ENCODE measurements at regions not wholly inside any gene's neighbourhood (a gene's known extent, or its start where the extent isn't known, plus 50 kb on each side); places are given as distances from the start of the nearest gene placed in this dataset.

DNA sequence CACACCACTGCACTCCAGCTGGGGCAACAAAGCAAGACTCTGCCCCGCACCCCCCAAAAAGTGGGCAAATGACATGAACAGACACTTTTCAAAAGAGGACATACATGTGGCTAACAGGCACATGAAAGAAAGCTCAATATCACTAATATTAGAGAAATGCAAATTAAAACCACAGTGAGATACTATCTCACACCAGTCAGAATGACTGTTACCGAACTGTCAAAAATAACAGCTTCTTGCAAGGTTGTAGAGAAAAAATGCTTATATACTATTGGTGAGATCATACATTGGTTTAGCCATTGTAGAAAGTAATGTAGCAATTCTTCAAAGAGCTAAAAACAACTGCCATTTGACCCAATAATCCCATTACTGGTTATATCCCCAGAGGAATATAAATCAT, 99.5 kb upstream of the SPATA13 start:
- no peak overlapping the region for H2AFZ ChIP-seq (ENCODE audit: insufficient read depth, low read depth, low read length, poor library complexity, severe bottlenecking)
- no peak overlapping the region for H3K4me2 ChIP-seq (replicated peaks; ENCODE audit: low read depth, low read length, poor library complexity, severe bottlenecking)
- Mint-ChIP-seq H3K27me3 (peaks cover 31% of the 10 kb centered on the region), H3K4me3 (no peak overlapping the region), H3K27ac (no peak overlapping the region), H3K4me1 (no peaks in the 10 kb centered on the region), H3K9me3 (ENCODE audit: insufficient read depth) (no peaks in the 10 kb centered on the region)
- ChIA-PET CTCF (interaction anchor here (1.3 to 1.8 kb wide), 2 partner anchors 40 to 155 kb away, joined by 5 read pairs; no protein-coding TSS in a partner anchor), POLR2A (interaction anchor here (0.7 kb wide), 1 partner anchor 659 kb away, joined by 4 read pairs; no protein-coding TSS in a partner anchor)
- no peaks in the 10 kb centered on the region for H3K27me3 ChIP-seq (replicated peaks in 1 of 4; ENCODE audit: control extremely low read depth in 1 of 4, control insufficient read depth in 3 of 4, insufficient read depth in 4 of 4, low read length in 3 of 4)
- H3K36me3 ChIP-seq (replicated peaks in 1 of 2; ENCODE audit: control extremely low read depth in 1 of 2, control insufficient read depth in 1 of 2, extremely low read depth in 1 of 2, insufficient read depth in 2 of 2, low read length in 1 of 2) = no peaks in the 10 kb centered on the region
- H3K9ac ChIP-seq (ENCODE audit: low read length) = no peak overlapping the region
- intact Hi-C loops (cut with micrococcal nuclease) = no loop called here
- H3K27ac ChIP-seq (ENCODE audit: low read length in 2 of 2) = no peak overlapping the region
- TF ChIP-seq EZH2 (IDR thresholded peaks at IDR 0.05; ENCODE audit: borderline replicate concordance, insufficient read depth, low read depth, low read length, poor library complexity, severe bottlenecking) = no peak
- TF ChIP-seq, protein P1, sequence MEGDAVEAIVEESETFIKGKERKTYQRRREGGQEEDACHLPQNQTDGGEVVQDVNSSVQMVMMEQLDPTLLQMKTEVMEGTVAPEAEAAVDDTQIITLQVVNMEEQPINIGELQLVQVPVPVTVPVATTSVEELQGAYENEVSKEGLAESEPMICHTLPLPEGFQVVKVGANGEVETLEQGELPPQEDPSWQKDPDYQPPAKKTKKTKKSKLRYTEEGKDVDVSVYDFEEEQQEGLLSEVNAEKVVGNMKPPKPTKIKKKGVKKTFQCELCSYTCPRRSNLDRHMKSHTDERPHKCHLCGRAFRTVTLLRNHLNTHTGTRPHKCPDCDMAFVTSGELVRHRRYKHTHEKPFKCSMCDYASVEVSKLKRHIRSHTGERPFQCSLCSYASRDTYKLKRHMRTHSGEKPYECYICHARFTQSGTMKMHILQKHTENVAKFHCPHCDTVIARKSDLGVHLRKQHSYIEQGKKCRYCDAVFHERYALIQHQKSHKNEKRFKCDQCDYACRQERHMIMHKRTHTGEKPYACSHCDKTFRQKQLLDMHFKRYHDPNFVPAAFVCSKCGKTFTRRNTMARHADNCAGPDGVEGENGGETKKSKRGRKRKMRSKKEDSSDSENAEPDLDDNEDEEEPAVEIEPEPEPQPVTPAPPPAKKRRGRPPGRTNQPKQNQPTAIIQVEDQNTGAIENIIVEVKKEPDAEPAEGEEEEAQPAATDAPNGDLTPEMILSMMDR (IDR thresholded peaks at IDR 0.05) = no peak
- WGBS (ENCODE audit: insufficient coverage) = no CpG with 5 or more reads among the region's 2 CpGs
- no peaks in the 10 kb centered on the region for H3K9me3 ChIP-seq (ENCODE audit: control extremely low read depth in 1 of 3, control insufficient read depth in 2 of 3, insufficient read depth in 1 of 3, low read length in 2 of 3)
- H3K4me1 ChIP-seq (ENCODE audit: control insufficient read depth in 2 of 2, insufficient read depth in 2 of 2, low read length in 2 of 2) = no peaks in the 10 kb centered on the region
- H4K20me1 ChIP-seq (ENCODE audit: control insufficient read depth, insufficient read depth, low read length, poor library complexity, severe bottlenecking) = no peaks in the 10 kb centered on the region
- no peak overlapping the region for H3K4me3 ChIP-seq (ENCODE audit: control extremely low read depth in 1 of 5, extremely low read depth in 1 of 5, insufficient read depth in 1 of 5, low read depth in 2 of 5, low read length in 4 of 5)
- ATAC-seq (ENCODE audit: low read depth) = no peak
- no peak for DNase-seq
- H3K79me2 ChIP-seq (ENCODE audit: control insufficient read depth, insufficient read depth, low read length) = no peaks in the 10 kb centered on the region

DNA sequence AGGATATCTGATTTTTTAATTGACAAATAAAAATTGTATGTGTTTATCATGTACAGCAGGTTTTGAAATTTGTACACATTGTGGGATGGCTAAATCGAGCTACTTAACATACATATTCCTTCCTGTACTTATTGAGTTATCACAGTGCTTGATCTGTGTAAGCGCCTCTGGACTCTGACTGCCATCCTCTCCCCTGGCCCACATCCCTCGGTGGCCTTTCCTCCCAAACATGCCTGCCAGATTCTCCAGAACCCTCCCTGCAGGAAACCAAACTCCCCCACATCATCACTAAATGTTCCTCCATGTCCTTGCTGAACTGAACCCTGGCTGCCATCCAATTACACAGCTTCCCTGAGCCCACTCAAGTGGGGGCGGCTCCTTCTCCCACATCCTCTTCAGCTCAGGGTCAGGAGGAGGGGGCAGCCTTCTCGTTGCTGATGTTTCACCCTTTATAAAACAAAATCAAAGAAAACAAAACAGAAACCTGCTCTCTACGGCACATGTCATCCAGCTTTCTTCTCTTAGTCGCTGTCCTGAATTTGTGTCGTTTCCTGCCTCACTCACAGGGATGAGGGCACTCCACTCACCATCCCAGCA, 97.1 kb upstream of the SPATA13 start:
- Histone ChIP-seq H3K79me2 (ENCODE audit: control insufficient read depth, insufficient read depth, low read length) (no peaks in the 10 kb centered on the region), H4K20me1 (ENCODE audit: control insufficient read depth, insufficient read depth, low read length, poor library complexity, severe bottlenecking) (no peaks in the 10 kb centered on the region), H3K27me3 (replicated peaks in 1 of 4; ENCODE audit: control extremely low read depth in 1 of 4, control insufficient read depth in 3 of 4, insufficient read depth in 4 of 4, low read length in 3 of 4) (no peaks in the 10 kb centered on the region), H3K4me1 (ENCODE audit: control insufficient read depth in 2 of 2, insufficient read depth in 2 of 2, low read length in 2 of 2) (no peaks in the 10 kb centered on the region), H3K27ac (ENCODE audit: low read length in 2 of 2) (no peak overlapping the region), H3K4me3 (ENCODE audit: control extremely low read depth in 1 of 5, extremely low read depth in 1 of 5, insufficient read depth in 1 of 5, low read depth in 2 of 5, low read length in 4 of 5) (no peak overlapping the region), H2AFZ (ENCODE audit: insufficient read depth, low read depth, low read length, poor library complexity, severe bottlenecking) (no peak overlapping the region), H3K9ac (ENCODE audit: low read length) (no peak overlapping the region), H3K9me3 (ENCODE audit: control extremely low read depth in 1 of 3, control insufficient read depth in 2 of 3, insufficient read depth in 1 of 3, low read length in 2 of 3) (no peaks in the 10 kb centered on the region), H3K4me2 (replicated peaks; ENCODE audit: low read depth, low read length, poor library complexity, severe bottlenecking) (no peak overlapping the region), H3K36me3 (replicated peaks in 1 of 2; ENCODE audit: control extremely low read depth in 1 of 2, control insufficient read depth in 1 of 2, extremely low read depth in 1 of 2, insufficient read depth in 2 of 2, low read length in 1 of 2) (no peaks in the 10 kb centered on the region)
- TF ChIP-seq, protein P1 (IDR thresholded peaks at IDR 0.05) = no peak
- TF ChIP-seq EZH2 (IDR thresholded peaks at IDR 0.05; ENCODE audit: borderline replicate concordance, insufficient read depth, low read depth, low read length, poor library complexity, severe bottlenecking) = no peak
- DNase-seq (no peak), ATAC-seq (ENCODE audit: low read depth) (no peak)
- CTCF ChIA-PET = interaction anchor here (2.0 kb wide), 1 partner anchor 10 kb away, joined by 8 read pairs; no protein-coding TSS in a partner anchor
- POLR2A ChIA-PET = no interaction called here
- 51% methylated on average over 7 of the region's 8 CpGs for WGBS (ENCODE audit: insufficient coverage)
- no peaks in the 10 kb centered on the region for H3K4me1 Mint-ChIP-seq
- H3K27me3 Mint-ChIP-seq = peaks cover 26% of the 10 kb centered on the region
- no peak overlapping the region for H3K27ac Mint-ChIP-seq
- no peak overlapping the region for H3K4me3 Mint-ChIP-seq
- H3K9me3 Mint-ChIP-seq (ENCODE audit: insufficient read depth) = no peaks in the 10 kb centered on the region
- intact Hi-C loops (cut with micrococcal nuclease) = no loop called here
